DMS79 treated with DMSO at 0.1 percent for 48 hours (cell line): ENCODE measurements at regions not wholly inside any gene's neighbourhood (a gene's known extent, or its start where the extent isn't known, plus 50 kb on each side); places are given as distances from the start of the nearest gene placed in this dataset.

Experiments
- DNase-seq: peaks from one replicate; lab custom pipeline; 2025; lab: John Stamatoyannopoulos, UW

DNA sequence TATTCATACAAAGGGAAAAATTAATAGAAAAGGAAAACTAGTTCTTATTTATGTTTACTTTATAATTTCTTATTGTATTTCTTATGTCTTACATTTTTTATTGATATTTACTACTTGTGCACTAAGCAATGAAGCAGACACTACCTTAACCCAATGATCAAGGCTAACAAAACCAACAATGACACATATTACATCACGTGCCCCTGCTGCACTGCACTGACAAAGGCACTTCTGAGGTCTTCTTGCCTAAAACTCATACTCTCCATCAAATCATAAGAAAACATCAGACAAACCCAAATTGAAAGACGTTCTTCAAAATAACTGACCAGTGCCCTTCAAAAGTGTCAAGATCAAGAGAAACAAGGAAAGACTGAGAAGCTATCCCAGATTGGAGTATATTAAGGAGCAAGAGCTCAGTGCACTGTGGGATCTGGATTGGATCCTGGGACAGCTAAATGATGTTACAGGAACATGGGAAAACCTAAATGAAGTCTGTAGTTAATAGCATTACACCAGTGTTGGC lies 230.9 kb downstream of the AUH start:
- no peak for DNase-seq

DNA sequence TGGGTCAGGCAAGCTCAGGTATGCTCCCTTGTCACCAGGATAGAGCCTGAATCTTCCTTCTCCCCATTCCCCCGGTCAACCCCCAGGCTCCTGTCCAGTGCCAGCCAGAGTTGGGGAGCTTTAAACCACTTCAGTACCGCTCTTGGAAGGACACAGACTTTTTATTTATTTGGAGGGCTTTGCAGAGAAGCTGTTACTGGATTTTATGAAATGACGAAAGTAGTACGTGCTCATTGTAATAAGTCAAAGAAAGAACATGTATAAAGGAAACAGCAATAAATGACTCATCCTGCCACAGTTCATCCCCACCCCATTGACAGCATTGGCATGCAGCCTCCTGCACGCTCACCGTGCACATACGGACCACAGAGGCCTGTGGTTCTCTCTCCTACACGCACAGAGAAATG lies 230.3 kb downstream of the AUH start:
- DNase-seq, result no peak

DNA sequence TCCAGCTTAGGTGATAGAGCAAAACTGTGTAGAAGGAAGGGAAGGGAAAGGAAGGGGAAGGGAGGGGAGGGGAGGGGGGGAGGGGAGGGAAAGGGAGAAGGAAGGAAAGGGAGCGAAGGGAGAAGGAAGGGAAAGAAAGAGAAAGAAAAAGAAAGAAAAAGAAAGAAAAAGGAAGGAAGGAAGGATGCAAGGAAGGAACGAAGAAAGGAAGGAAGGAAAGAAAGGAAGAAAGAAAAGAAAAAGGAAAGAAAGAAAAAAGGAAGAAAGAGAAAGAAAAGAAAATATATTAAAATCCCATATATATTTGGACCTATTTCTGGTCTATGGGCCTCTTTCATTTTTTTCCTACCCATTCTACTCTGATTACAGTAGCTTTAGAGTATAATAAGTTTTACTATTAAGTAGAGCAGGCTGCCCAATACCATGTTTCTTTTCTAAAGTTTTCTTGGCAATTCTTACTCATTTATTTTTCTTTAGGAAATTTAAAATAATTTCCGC lies 229.1 kb downstream of the AUH start:
- DNase-seq, result no peak

DNA sequence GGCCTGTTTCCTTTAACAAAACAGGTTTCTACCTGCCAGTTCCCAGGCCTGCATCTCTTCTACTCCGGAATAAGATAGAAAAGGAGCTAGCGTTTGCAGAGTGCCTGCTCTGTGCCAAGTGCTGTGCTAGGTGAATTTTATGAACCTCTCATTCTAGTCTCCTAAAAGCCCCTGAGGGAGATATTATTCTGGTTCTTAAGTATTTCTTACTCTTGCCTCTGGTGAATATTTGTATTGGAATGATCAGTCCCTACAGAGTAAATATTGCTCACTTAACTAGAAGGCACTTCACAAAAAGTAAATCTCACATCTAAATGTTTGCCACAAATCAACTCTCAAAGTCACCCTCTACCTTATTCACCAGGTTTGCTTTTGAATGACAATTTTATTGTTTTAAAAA lies 227.1 kb downstream of the AUH start:
- no peak for DNase-seq

DNA sequence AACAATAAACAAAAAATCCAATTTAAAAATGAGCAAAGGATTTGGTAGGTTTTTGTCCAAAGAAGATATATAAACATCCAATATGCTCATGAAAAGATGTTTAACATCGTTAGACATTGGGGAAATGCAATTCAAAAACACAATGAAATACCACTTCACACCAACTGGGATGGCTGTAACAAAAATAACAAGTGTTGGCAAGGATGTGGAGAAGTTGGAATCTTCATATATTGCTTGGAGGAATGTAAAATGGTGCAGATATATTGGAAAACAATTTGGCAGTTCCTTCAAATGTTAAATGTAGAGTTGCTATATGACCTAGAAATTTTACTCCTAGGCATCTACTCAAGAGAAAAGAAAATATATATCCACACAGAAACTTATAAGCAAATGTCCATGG lies 224.3 kb downstream of the AUH start:
- DNase-seq, result no peak

DNA sequence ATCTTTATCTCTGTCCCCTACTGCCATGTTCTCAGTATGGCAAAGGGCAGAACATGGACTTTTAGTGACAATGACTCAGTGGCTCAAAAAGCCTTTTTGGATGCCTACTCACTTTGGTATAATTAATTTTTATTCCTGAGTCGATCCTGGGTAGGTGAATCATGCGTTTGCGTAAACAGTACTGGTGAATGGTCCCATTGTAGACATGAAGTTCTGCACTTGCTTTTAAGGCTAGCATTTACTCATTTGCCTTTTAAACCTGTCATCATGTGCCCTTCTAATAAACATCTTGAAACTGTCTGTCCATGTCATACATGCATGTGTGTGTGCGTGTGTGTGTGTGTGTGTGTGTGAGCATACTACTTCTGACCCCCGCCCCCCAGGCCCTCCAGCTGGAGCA lies 223.0 kb downstream of the AUH start:
- no peak for DNase-seq

DNA sequence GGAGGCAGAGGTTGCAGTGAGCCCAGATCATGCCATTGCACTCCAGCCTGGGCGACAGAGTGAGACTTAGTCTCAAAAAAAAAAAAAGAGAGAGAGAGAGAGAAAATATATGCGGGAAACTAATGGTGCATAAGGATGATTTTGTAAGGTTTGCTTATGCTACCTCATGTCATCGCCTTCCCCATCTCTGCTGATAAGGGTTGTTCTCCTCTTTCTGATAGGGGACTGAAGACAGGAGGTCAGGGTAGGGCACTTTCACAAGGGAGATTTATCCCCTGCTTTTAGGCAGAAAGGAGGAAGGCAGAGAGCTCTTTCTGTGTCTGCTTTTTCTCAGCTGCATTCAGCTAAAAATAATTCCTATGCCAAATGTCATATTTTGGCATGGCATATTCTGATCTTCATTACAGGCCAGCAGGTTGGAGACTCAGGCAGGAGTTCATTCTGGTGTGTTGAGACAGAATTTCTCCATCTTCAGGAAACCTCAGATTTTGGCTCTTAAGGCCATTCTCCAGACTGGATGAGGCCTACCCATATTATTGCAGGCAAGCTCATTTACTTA lies 220.2 kb downstream of the AUH start:
- DNase-seq, result no peak

DNA sequence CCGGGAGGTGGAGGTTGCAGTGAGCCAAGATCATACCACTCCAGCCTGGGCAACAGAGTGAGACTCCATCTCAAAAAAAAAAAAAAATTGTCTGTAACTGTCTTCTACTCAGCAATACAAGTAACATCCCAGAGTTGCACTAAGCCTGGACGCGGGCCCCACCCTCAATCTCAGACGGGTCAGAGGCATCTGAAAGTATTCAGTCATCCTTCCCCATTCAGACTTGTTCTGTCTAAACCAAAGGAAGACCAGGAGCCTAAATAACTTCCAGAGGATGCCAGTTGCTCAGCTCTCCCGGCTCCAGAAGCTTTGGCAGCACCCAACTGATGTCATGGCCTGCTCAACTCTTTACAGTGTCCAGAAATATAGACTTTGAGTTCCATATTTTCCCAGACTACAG lies 218.6 kb downstream of the AUH start:
- DNase-seq, result no peak

DNA sequence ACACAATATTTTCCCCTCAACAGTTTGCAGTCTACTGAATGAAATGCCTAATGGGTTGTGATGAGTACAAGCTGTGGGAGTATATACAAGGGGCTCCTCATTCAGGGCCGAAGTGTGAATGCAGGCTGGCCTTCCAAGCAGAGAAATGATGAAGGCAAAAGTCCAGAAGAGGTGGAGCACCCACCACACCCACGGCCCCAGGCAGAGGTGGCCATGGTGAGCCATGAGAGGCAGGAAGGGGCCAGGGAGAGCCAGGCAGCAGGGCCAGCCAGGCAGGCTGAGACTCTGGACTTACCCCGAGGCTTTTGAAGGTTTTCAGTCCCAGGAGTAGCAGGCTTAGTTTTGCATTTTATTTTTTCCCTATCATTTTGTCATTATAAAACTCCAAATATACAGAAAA lies 218.1 kb downstream of the AUH start:
- DNase-seq, result no peak

DNA sequence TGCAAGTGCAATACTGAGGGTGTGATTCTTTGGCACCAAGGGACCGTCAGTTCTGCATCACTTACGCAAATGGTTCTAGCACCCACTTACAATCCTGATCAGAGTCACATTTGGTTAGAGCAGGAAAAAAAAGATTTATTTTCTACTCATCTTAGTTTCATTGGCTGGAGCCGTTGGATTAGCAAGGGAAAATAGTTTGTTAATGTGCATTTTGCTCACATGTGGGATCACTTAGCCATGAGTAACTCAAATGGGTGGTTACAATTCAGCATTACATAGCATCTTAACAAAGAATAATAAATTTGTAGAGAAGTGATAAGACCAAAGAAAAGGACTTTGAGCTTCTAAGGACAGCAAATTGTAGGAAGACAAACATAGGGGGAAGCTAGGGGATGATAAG lies 216.9 kb downstream of the AUH start:
- DNase-seq, result no peak

DNA sequence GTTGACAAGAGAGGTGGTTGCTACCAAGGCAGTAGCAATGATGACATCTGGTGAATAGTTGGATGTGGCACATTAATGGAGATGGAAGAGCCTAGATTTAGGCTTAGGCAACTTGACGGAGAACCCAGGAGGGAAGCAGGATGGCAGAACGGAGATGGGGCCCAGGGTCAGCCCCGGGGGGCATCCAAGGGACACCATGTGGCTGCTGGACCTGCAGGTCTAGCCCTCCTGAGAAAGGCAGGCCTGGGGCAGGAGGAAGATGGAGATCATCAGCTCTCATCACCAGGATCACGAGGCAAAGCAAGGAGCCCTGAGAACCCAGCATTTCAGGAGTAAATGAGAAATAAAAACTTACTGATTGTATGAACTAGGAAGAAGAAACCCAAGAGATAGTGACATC lies 216.2 kb downstream of the AUH start:
- no peak for DNase-seq

DNA sequence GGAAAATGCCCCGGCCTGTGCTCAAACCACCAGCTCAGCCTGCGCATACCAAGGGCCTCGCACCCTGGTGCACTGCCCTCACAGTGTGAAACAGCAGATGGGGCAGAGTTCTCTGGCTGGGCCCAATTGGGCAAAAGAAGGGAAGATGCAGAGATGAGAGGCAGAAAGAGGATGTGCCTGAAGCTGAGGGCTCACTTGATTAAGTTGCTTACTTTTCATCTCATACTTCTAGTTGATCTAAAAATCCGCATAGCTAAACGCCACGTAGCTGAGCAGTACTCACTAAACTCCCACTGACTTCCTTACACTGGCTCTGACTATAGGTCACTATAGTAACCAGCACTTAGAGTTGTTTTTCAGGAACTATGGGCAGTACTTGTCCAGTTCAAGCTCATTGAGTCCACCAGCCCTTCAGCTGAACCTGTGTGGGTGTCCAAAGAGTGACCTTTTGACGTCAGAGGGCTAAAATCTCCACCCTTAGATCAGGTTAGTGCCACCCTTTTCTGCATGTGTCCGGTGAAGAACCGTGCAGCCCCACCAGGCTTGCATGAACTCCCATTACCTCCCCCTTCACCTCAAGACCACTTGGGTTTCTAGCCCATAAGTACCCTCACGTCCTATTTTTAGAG lies 215.2 kb downstream of the AUH start:
- DNase-seq, result no peak

DNA sequence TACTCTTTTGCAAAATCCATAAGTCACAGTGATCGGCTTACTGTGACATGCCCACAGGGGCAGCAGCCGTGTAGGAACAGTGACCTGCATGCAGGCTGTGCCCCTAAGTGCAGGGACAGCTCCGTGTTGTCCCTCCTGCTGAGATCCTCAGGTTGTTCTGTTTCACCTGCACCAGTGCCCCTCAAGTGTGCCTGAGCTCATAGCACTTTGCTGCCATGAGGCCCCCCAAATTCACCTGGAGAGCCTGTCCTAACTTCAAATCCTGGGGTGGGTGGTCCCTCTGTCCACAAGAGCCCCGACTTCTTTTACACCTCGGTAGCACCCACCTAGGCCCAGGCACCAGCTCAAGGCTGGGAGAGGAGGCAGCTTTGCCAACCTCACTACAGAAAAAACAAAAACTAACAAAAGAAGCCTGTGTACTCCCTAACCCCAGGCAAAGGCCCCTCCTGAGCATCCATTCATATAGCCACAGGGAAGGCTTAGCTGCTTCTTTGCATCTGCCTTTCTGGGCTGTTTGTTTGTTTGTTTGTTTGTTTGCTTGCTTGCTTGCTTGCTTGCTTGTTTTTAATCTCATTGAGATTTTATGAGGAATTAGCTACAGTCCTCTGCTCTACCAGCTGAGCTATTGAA lies 214.5 kb downstream of the AUH start:
- no peak for DNase-seq

DNA sequence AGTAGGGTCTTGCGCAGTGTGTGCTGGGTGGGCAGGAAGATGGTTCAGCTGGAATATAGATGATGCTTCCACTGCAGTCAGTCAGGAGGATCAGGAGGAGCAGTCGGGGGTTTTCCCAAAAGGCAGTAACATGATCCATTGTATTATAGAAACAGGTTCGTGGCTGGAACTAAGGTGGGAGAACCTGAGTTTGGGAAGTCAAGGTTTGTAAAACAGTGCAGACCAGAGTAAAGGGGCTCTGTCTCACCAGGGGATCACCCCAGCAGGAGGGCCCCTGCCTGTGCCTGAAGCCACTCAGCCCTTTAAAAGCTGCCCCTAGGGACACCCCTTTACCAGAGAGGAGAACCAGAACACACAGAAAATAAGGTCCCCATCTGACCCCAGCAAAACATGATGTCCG lies 213.4 kb downstream of the AUH start:
- no peak for DNase-seq

DNA sequence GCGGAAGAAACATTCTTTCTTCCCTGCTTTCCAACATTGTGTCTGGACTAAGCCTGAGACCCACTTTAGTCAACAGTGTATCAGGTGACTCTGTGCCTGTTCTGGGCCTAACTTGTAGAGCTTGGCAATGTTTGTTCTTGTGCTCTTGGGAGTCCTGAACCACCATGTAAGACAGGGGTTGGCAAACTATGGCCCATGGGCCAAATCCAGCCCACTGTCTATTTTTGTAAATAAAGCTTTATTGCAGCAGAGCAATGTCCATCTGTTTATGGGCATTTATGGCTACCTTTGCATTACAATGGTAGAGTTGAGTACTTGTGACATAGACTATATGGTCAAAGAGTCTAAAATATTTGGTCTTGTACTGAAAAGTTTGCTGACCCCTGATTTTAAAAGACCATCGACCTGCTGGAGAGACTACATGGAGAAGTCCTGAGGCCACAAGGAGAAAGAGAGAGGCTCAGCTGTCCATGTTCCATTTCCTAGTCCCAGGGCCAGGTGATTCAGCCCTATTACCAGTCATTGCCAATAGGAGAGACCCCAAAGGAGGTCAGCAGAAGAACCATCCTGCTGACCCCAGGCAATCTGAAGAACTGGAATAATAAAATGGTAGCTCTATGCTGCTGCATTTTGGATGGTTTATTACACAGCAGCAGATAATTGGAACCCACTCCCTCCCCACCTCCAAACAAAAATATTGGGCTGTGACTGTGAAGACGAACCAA lies 211.3 kb downstream of the AUH start:
- DNase-seq, result no peak

DNA sequence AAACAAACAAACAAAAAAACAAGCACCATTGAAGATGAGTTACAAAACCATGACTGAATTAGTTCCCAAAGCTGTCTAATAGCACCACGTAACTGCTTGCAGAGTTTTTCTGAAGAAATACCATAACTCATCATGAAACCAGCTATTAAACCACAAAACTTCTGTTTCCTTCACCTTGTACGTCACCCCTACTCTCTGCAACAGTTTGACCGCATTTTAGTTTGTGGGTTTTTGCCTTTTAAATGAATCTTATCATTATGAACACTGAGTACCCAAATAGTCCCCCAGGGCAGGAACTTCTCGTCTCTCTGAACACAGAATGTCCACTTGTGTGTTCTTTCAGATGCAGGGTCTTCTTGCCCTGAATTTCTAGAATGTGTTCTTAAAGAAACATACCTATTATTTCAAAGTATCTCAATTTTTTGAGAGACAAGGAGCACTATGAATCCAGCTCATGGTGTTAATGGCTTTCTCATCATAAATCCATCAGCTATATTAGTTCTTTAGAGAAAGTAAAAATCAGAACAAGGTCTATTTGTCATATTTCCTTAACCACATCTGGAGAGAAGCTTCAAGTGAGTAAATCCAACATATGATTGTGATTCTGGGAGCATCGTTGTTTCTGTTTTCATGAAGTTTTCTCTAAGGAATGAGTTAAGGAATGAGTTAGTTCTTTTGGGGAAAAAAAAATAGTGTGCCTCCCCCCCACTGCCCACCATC lies 210.6 kb downstream of the AUH start:
- no peak for DNase-seq

DNA sequence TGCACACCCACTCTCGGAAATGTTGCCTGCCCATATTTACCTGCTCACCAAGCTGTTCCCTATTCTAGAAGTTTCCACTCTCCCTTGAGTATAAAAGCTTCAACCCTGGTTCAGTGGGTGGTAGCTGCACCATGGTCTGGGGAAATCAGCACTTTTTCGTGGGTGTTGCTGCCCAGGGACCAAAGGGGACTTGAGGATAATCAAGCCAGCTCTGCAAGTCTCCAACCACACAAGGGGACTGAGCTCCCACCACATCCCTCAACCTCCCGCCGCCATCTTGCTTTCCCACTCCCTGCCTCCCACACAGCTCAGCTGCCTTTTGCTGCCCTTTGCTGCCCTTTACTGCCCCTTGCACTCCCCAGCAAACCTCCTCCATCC lies 210.0 kb downstream of the AUH start:
- no peak for DNase-seq

DNA sequence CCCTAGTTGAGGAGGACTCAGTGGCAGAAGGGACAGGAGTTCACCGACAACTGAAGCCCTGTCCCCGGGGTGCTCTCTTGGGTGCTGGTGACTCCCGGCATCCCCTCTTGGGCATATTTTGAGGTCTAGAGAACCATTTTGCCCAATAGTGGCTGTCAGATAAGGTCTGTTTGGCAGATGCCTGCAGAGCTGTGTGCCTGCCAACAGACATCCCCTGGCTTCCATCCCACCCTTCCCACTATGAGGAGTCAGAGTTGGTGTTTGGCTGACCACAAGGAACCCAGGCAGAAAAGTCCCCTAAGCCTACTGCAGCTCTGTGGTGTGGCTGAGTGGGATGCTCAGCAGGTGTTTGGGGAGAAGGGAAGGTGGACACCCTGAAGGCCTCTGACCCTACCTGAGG lies 207.0 kb downstream of the AUH start:
- no peak for DNase-seq

DNA sequence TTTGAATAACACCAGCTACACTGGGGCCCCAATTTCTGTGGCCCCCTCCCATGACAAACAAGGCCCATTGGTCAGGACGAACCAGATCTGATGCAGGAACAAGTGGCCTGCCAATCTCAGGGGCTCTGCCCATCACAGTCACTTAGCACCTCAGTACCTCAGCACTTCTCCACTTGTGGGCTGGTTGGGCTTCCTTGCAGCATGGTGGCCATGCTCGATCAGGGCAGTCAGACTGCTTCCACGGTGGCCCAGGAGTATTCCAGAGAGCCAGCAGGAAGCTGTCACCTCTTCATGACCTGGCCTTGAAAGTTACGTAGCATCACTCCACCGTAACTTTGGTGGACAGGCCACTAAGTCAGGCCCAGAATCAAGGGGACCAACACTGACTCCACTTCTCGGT lies 206.5 kb downstream of the AUH start:
- no peak for DNase-seq

DNA sequence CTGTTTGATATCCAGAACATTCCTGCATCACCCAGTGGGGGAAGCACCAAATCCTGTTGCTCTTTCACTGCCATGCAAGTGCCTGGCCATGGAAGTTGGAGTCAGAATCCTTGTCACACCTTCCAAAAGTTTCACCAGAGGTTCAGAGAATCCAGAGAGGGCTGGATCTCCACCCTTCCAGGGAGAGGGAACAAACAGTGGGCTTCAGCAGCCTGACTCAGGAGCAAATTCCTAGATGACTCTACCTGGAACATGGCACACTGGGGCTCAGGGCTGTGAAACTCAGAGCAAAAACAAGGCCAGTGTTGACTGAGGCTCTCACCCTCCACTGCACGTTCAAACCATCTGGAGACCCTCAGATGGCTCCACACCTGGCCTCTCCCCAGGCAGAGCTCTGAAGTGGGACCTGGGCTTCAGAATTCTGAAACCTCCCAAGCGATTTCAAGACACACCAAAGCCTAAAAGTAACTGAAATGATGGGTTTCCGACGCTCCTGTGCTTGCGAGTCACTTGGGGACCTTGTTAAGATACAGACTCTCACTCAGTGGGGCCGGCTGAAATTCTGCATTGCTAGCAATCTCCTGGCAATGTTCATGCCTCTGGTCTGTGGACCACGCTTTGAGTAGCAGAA lies 205.9 kb downstream of the AUH start:
- no peak for DNase-seq

DNA sequence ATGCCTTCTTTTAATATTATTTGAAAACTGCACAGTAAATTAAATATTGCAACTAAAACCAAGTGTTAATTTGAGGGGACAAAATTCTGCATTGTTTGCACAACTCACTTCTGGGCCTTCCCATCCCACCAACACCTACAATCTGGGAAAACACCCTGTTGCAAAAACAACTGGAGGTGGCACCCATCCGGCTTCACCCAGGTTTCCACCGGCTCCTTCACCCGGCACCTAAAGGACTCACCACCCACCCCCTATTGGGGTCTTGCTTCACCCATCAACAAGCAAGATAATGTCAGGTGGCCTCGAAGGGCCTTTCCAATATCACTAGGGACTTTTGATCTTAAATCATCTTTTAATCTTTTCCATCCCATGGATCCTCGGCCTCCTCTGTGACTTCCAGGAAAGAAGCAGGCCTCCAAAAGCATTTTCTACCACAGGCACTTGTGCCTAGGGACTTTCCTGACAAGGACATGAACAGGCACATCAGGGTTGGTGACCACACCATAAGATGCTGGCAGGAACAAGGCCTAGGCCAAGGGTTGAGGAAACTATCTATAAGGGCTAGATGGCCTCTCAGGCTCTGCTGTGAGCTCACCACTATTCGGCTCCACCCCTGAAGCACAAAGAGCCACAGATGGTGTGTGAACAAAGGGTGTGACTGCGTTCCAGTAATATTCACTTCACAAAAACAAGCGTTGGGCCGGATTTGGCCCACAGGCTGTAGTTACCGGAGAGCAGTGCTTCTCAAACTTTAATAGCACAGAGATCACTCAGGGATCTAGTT lies 205.1 kb downstream of the AUH start:
- no peak for DNase-seq
